HL-60 (cell line): ENCODE measurements at regions not wholly inside any gene's neighbourhood (a gene's known extent, or its start where the extent isn't known, plus 50 kb on each side); places are given as distances from the start of the nearest gene placed in this dataset.

ENCODE experiments used
- SPI1 ChIP-seq: IDR thresholded peaks from 2 replicates; pipeline ENCODE4 v1.6.1; 2012; ENCODE audit warnings: low read depth, mild to moderate bottlenecking, borderline replicate concordance
- TF ChIP-seq, protein P1 (sequence below): IDR thresholded peaks from one replicate; pipeline ENCODE4 v1.5.1; 2011; ENCODE audit warnings: low read length, control low read depth, inconsistent platforms; ENCODE audit not compliant: insufficient read depth

DNA sequence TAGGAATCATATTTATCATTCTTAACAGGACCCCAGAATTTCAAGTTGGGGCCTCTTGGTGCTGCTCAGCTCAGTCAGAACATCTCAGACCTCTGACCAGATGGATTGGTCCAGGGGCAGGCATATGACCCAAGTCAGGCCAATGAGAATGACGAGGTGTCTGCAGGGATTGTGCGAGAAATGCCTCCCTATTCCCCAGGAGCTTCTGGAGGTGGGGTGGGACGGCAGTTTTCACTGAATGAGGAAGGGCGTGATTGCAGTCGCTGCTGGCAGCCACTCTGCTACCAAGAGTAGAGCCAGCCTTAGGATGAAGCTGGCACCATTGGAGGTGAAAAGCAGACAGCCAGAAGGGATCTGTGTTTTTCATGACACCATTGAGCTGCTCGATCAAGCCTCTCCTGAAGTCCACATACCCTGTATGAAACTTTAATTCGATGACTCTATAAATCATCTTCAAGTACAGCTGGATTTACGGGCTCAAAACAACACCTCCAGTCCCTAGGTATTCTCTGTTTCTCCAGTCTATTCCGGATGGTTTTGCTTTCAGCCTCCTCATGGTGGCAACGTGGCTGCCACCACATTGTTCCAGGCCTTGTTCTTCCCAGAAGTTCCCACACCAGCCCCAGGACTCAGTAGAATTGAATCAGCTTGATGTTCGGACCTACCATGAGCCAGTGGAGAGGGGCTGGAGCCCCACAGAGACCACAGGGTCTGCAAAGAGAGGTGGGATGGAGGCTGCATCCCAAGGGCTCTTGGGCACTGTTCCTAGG is 70.2 kb upstream of the ADAMTS2 start:
- TF ChIP-seq, protein P1, sequence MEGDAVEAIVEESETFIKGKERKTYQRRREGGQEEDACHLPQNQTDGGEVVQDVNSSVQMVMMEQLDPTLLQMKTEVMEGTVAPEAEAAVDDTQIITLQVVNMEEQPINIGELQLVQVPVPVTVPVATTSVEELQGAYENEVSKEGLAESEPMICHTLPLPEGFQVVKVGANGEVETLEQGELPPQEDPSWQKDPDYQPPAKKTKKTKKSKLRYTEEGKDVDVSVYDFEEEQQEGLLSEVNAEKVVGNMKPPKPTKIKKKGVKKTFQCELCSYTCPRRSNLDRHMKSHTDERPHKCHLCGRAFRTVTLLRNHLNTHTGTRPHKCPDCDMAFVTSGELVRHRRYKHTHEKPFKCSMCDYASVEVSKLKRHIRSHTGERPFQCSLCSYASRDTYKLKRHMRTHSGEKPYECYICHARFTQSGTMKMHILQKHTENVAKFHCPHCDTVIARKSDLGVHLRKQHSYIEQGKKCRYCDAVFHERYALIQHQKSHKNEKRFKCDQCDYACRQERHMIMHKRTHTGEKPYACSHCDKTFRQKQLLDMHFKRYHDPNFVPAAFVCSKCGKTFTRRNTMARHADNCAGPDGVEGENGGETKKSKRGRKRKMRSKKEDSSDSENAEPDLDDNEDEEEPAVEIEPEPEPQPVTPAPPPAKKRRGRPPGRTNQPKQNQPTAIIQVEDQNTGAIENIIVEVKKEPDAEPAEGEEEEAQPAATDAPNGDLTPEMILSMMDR = no peak
- TF ChIP-seq SPI1 = no peak
